Trophoblast cell (in vitro differentiated cells and primary cell): ENCODE measurements at regions not wholly inside any gene's neighbourhood (a gene's known extent, or its start where the extent isn't known, plus 50 kb on each side); places are given as distances from the start of the nearest gene placed in this dataset.

ENCODE experiments used
- DNase-seq, 2 donors: peaks; one replicate each; pipeline ENCODE4 v3.0.0-alpha.2; 2016
- H2AFZ ChIP-seq: 2 replicates; pipeline ENCODE4 v1.6.1; 2013; ENCODE audit warnings: low read length, moderate library complexity, mild to moderate bottlenecking; ENCODE audit not compliant: insufficient read depth, poor library complexity
- H2AK5ac ChIP-seq: 2 replicates; pipeline ENCODE4 v1.6.1; 2013; ENCODE audit warnings: mild to moderate bottlenecking, low read length
- H2BK120ac ChIP-seq: 2 replicates; pipeline ENCODE4 v1.6.1; 2013; ENCODE audit warnings: low read length, mild to moderate bottlenecking, moderate library complexity; ENCODE audit not compliant: insufficient read depth, poor library complexity
- H2BK12ac ChIP-seq: 2 replicates; pipeline ENCODE4 v1.6.1; 2013; ENCODE audit warnings: mild to moderate bottlenecking, low read length, moderate library complexity
- H2BK5ac ChIP-seq: 2 replicates; pipeline ENCODE4 v1.6.1; 2013; ENCODE audit warnings: low read length, low read depth, moderate library complexity, mild to moderate bottlenecking; ENCODE audit not compliant: poor library complexity
- H3K14ac ChIP-seq: 2 replicates; pipeline ENCODE4 v1.6.1; 2013; ENCODE audit warnings: mild to moderate bottlenecking, low read length
- H3K18ac ChIP-seq: 2 replicates; pipeline ENCODE4 v1.6.1; 2013; ENCODE audit warnings: mild to moderate bottlenecking, low read length
- H3K23ac ChIP-seq: 2 replicates; pipeline ENCODE4 v1.6.1; 2013; ENCODE audit warnings: low read length
- H3K27ac ChIP-seq: 2 replicates; pipeline ENCODE4 v1.5.1; 2013; ENCODE audit warnings: low read depth, mild to moderate bottlenecking, inconsistent platforms, low read length, moderate library complexity
- H3K27me3 ChIP-seq: 2 replicates; pipeline ENCODE4 v1.6.1; 2013; ENCODE audit warnings: inconsistent platforms, mild to moderate bottlenecking, low read length, moderate library complexity; ENCODE audit not compliant: insufficient read depth
- H3K36me3 ChIP-seq, 2 experiments: 1 replicate in 1 of 2; 2 replicates in 1 of 2; pipeline ENCODE4 v1.6.1; 2013; ENCODE audit warnings: low read length in 2 of 2, mild to moderate bottlenecking in 2 of 2, moderate library complexity in 1 of 2; ENCODE audit not compliant: insufficient read depth in 2 of 2, control insufficient read depth in 1 of 2
- H3K4ac ChIP-seq: 2 replicates; pipeline ENCODE4 v1.6.1; 2013; ENCODE audit warnings: low read depth, mild to moderate bottlenecking, low read length, moderate library complexity
- H3K4me1 ChIP-seq, 2 experiments: 1 replicate in 1 of 2; 2 replicates in 1 of 2; pipeline ENCODE4 v1.6.1; 2013; ENCODE audit warnings: low read length in 2 of 2, mild to moderate bottlenecking in 2 of 2, moderate library complexity in 1 of 2; ENCODE audit not compliant: insufficient read depth in 2 of 2, control insufficient read depth in 1 of 2
- H3K4me2 ChIP-seq: 2 replicates; pipeline ENCODE4 v1.6.1; 2013; ENCODE audit warnings: inconsistent platforms, mild to moderate bottlenecking, low read length, moderate library complexity
- H3K4me3 ChIP-seq: 2 replicates; pipeline ENCODE4 v1.5.1; 2013; ENCODE audit warnings: mild to moderate bottlenecking, low read depth, low read length, inconsistent platforms
- H3K79me1 ChIP-seq: one replicate; pipeline ENCODE4 v1.6.1; 2013; ENCODE audit warnings: low read length
- H3K79me2 ChIP-seq: 2 replicates; pipeline ENCODE4 v1.6.1; 2013; ENCODE audit warnings: low read length, mild to moderate bottlenecking; ENCODE audit not compliant: control insufficient read depth, insufficient read depth, poor library complexity
- H3K9ac ChIP-seq: 2 replicates; pipeline ENCODE4 v1.6.1; 2013; ENCODE audit warnings: mild to moderate bottlenecking, low read length
- H3K9me3 ChIP-seq: 2 replicates; pipeline ENCODE4 v1.6.1; 2013; ENCODE audit warnings: low read depth, mild to moderate bottlenecking, control low read depth, inconsistent platforms, low read length; ENCODE audit not compliant: insufficient read depth
- H4K12ac ChIP-seq: 2 replicates; pipeline ENCODE4 v1.6.1; 2013; ENCODE audit warnings: low read depth, mild to moderate bottlenecking, low read length, moderate library complexity
- H4K8ac ChIP-seq: 2 replicates; pipeline ENCODE4 v1.6.1; 2013; ENCODE audit warnings: low read depth, mild to moderate bottlenecking, low read length, moderate library complexity
- H4K91ac ChIP-seq: one replicate; pipeline ENCODE4 v1.6.1; 2013; ENCODE audit warnings: low read depth, mild to moderate bottlenecking, low read length, moderate library complexity
- WGBS: extraction: QIAGEN DNeasy Blood & Tissue Kit; methylation state at CpG from one replicate; pipeline ENCODE4 v1.1.7; 2013; ENCODE audit warnings: missing lambda C conversion rate; ENCODE audit not compliant: insufficient read length, insufficient coverage; ENCODE audit errors: extremely low coverage; 5-methylcytosine and 5-hydroxymethylcytosine counted together

- WGBS, result no CpG with 5 or more reads among the region's 3 CpGs
- Histone ChIP-seq H3K4ac (no peak overlapping the region), H3K4me3 (no peak overlapping the region), H2AFZ (no peak overlapping the region), H3K4me2 (no peak overlapping the region), H4K8ac (no peak overlapping the region), H3K23ac (no peak overlapping the region), H4K91ac (no peak overlapping the region), H2BK5ac (no peak overlapping the region), H2AK5ac (no peak overlapping the region), H3K18ac (no peak overlapping the region), H3K9me3 (no peaks in the 10 kb centered on the region), H3K27ac (no peak overlapping the region), H2BK12ac (no peak overlapping the region), H2BK120ac (no peak overlapping the region), H3K36me3 (no peaks in the 10 kb centered on the region), H3K79me1 (no peaks in the 10 kb centered on the region), H3K79me2 (no peaks in the 10 kb centered on the region), H3K27me3 (no peaks in the 10 kb centered on the region), H3K4me1 (no peaks in the 10 kb centered on the region), H4K12ac (no peak overlapping the region), H3K14ac (no peak overlapping the region), H3K9ac (no peak overlapping the region)
- DNase-seq, result no peak
Observed at GRCh38 chr6:147142684-147143245, 61.5 kb upstream of the STXBP5 start.

- Histone ChIP-seq H3K79me1 (no peaks in the 10 kb centered on the region), H4K12ac (no peak overlapping the region), H3K27ac (no peak overlapping the region), H3K9me3 (no peaks in the 10 kb centered on the region), H3K23ac (no peak overlapping the region), H3K36me3 (no peaks in the 10 kb centered on the region), H3K9ac (no peak overlapping the region), H2AFZ (no peak overlapping the region), H3K4me2 (no peak overlapping the region), H3K79me2 (no peaks in the 10 kb centered on the region), H3K14ac (no peak overlapping the region), H4K91ac (no peak overlapping the region), H2BK5ac (no peak overlapping the region), H3K27me3 (no peaks in the 10 kb centered on the region), H2BK120ac (no peak overlapping the region), H3K4me1 (no peaks in the 10 kb centered on the region), H3K4me3 (no peak overlapping the region), H4K8ac (no peak overlapping the region), H3K4ac (no peak overlapping the region), H2AK5ac (no peak overlapping the region), H2BK12ac (no peak overlapping the region), H3K18ac (no peak overlapping the region)
- DNase-seq, result no peak
- no CpG with 5 or more reads among the region's 4 CpGs for WGBS
Observed at GRCh38 chr6:147149092-147149491, 55.1 kb upstream of the STXBP5 start.

GRCh38 chr6:147149826-147150225, 54.4 kb upstream of the STXBP5 start:
- H3K79me1 ChIP-seq, result no peaks in the 10 kb centered on the region
- H4K8ac ChIP-seq, result no peak overlapping the region
- no peaks in the 10 kb centered on the region for H3K9me3 ChIP-seq
- no peaks in the 10 kb centered on the region for H3K36me3 ChIP-seq
- no peaks in the 10 kb centered on the region for H3K27me3 ChIP-seq
- no peak overlapping the region for H3K4me2 ChIP-seq
- H2AFZ ChIP-seq, result no peak overlapping the region
- H2AK5ac ChIP-seq, result no peak overlapping the region
- no peak overlapping the region for H3K4ac ChIP-seq
- no peak overlapping the region for H3K18ac ChIP-seq
- no peak overlapping the region for H3K4me3 ChIP-seq
- H4K12ac ChIP-seq, result no peak overlapping the region
- no CpG with 5 or more reads among the region's 2 CpGs for WGBS
- no peak overlapping the region for H3K14ac ChIP-seq
- no peak overlapping the region for H3K23ac ChIP-seq
- no peak overlapping the region for H3K27ac ChIP-seq
- H2BK12ac ChIP-seq, result no peak overlapping the region
- H3K4me1 ChIP-seq, result no peaks in the 10 kb centered on the region
- no peaks in the 10 kb centered on the region for H3K79me2 ChIP-seq
- no peak overlapping the region for H2BK120ac ChIP-seq
- no peak overlapping the region for H3K9ac ChIP-seq
- DNase-seq, result no peak
- no peak overlapping the region for H4K91ac ChIP-seq
- no peak overlapping the region for H2BK5ac ChIP-seq

- H2BK12ac ChIP-seq, result no peak overlapping the region
- no peaks in the 10 kb centered on the region for H3K4me1 ChIP-seq
- no peak overlapping the region for H4K8ac ChIP-seq
- H2BK120ac ChIP-seq, result no peak overlapping the region
- no peaks in the 10 kb centered on the region for H3K79me2 ChIP-seq
- no peak overlapping the region for H3K23ac ChIP-seq
- no peak overlapping the region for H3K4me2 ChIP-seq
- no peaks in the 10 kb centered on the region for H3K36me3 ChIP-seq
- no peaks in the 10 kb centered on the region for H3K79me1 ChIP-seq
- no peak overlapping the region for H3K14ac ChIP-seq
- DNase-seq, result no peak
- H3K4me3 ChIP-seq, result no peak overlapping the region
- no peak overlapping the region for H3K9ac ChIP-seq
- H3K27me3 ChIP-seq, result no peaks in the 10 kb centered on the region
- H3K4ac ChIP-seq, result no peak overlapping the region
- no peak overlapping the region for H2AK5ac ChIP-seq
- no peak overlapping the region for H3K18ac ChIP-seq
- no peak overlapping the region for H3K27ac ChIP-seq
- H4K12ac ChIP-seq, result no peak overlapping the region
- H2BK5ac ChIP-seq, result no peak overlapping the region
- H4K91ac ChIP-seq, result no peak overlapping the region
- no peaks in the 10 kb centered on the region for H3K9me3 ChIP-seq
- WGBS, result no CpG with 5 or more reads among the region's 1 CpG
- no peak overlapping the region for H2AFZ ChIP-seq
Observed at GRCh38 chr6:147150293-147150692, 53.9 kb upstream of the STXBP5 start.
